HCT116 (cell line): ENCODE measurements at regions not wholly inside any gene's neighbourhood (a gene's known extent, or its start where the extent isn't known, plus 50 kb on each side); places are given as distances from the start of the nearest gene placed in this dataset.

ENCODE experiments used
- ATAC-seq: fragments of 200-7000 bp; cut with Tn5 transposase; 2 replicates; pipeline ENCODE4 v1.9.1; 2020; ENCODE audit warnings: mild to moderate bottlenecking, moderate library complexity
- BruUV-seq: library from RNA; stranded (reverse); fragments of 400-500 nt; replicated peaks from 2 replicates; lab custom pipeline; 2021; lab: Mats Ljungman, UMichigan
- CTCF ChIA-PET: fragments of 300-600 bp; sonication (Branson Sonifier 250); formaldehyde crosslinking; loops from one replicate; lab custom pipeline; 2021; ENCODE audit warnings: antibody characterized with exemption; lab: Charles Lee
- POLR2A ChIA-PET: fragments of 300-600, 350-600 bp; sonication (Branson Sonifier 250); formaldehyde crosslinking; loops from one replicate; lab custom pipeline; 2021; ENCODE audit warnings: antibody characterized with exemption; lab: Charles Lee
- RAD21 ChIA-PET, 2 experiments: fragments of 300-600 bp; sonication (Branson Sonifier 250); formaldehyde crosslinking; loops; one replicate each; lab custom pipeline; 2023; ENCODE audit warnings: low total read pairs in 2 of 2; ENCODE audit not compliant: uncharacterized antibody in 2 of 2, unreplicated experiment in 2 of 2, low non-redundant PET in 1 of 2; lab: Charles Lee
- DNase-seq: peaks from one replicate; pipeline ENCODE4 v3.0.0-alpha.2; 2010; ENCODE audit warnings: low read depth, low spot score
- H2AFZ ChIP-seq: fragments of 200-600 bp; shearing (Covaris generic), sonication (generic); 2 replicates; pipeline ENCODE4 v1.6.1; 2017; ENCODE audit warnings: low read depth, mixed run types, mixed read lengths, antibody characterized with exemption, low read length; ENCODE audit not compliant: poor library complexity, severe bottlenecking
- H3K27ac ChIP-seq: 2 replicates; pipeline ENCODE4 v1.5.1; 2012; ENCODE audit warnings: low read depth, low read length
- H3K27me3 ChIP-seq: fragments of 200-600 bp; sonication (generic); 2 replicates; pipeline ENCODE4 v1.6.1; 2016; ENCODE audit warnings: mixed run types, low read length, mixed read lengths; ENCODE audit not compliant: insufficient read depth
- H3K36me3 ChIP-seq, 2 experiments: fragments of 200-500 bp in 1 of 2; fragments of 200-600 bp in 1 of 2; sonication (Bioruptor generic) in 1 of 2; sonication (generic) in 1 of 2; 2 replicates each; pipeline versions ENCODE4 v1.5.1 to v1.6.1; 2014 to 2016; ENCODE audit warnings: low read length in 2 of 2, inconsistent platforms in 1 of 2, mixed read lengths in 1 of 2, mixed run types in 1 of 2; ENCODE audit not compliant: insufficient read depth in 2 of 2, control insufficient read depth in 1 of 2
- H3K4me1 ChIP-seq, 2 experiments: fragments of 200-600 bp in 1 of 2; sonication (generic) in 1 of 2; 2 replicates each; pipeline versions ENCODE4 v1.5.1 to v1.6.1; 2012 to 2017; ENCODE audit warnings: low read length in 2 of 2, inconsistent platforms in 1 of 2, mild to moderate bottlenecking in 1 of 2, mixed read lengths in 1 of 2, mixed run types in 1 of 2, moderate library complexity in 1 of 2; ENCODE audit not compliant: insufficient read depth in 2 of 2, control insufficient read depth in 1 of 2
- H3K4me2 ChIP-seq: fragments of 200-600 bp; sonication (generic); 2 replicates; pipeline ENCODE4 v1.6.1; 2017; ENCODE audit warnings: mixed run types, low read length, mixed read lengths
- H3K4me3 ChIP-seq, 2 experiments: fragments of 200-600 bp in 1 of 2; sonication (generic) in 1 of 2; replicated peaks in 1 of 2; 2 replicates each; pipeline ENCODE4 v1.5.1; 2011 to 2016; ENCODE audit warnings: low read length in 2 of 2, control low read depth in 1 of 2, low read depth in 1 of 2, mild to moderate bottlenecking in 1 of 2, mixed read lengths in 1 of 2, mixed run types in 1 of 2
- H3K79me2 ChIP-seq: fragments of 200-600 bp; sonication (generic); 2 replicates; pipeline ENCODE4 v1.6.1; 2017; ENCODE audit warnings: mild to moderate bottlenecking, mixed run types, low read length, moderate library complexity, mixed read lengths; ENCODE audit not compliant: insufficient read depth
- H3K9ac ChIP-seq: fragments of 200-600 bp; sonication (generic); 2 replicates; pipeline ENCODE4 v1.6.1; 2016; ENCODE audit warnings: low read length, mixed read lengths
- H3K9me2 ChIP-seq: fragments of 200-600 bp; sonication (generic), shearing (Covaris generic); 2 replicates; pipeline ENCODE4 v1.6.1; 2017; ENCODE audit warnings: mixed run types, mild to moderate bottlenecking, moderate library complexity; ENCODE audit not compliant: insufficient read depth
- H3K9me3 ChIP-seq, 2 experiments: fragments of 200-500 bp in 1 of 2; fragments of 200-600 bp in 1 of 2; sonication (Bioruptor generic) in 1 of 2; sonication (generic) in 1 of 2; 2 replicates each; pipeline ENCODE4 v1.6.1; 2014 to 2017; ENCODE audit warnings: low read length in 2 of 2, mixed read lengths in 2 of 2, inconsistent platforms in 1 of 2, low read depth in 1 of 2, mild to moderate bottlenecking in 1 of 2, mixed run types in 1 of 2, moderate library complexity in 1 of 2; ENCODE audit not compliant: control insufficient read depth in 1 of 2, insufficient read depth in 1 of 2
- H4K20me1 ChIP-seq: fragments of 200-600 bp; sonication (generic), shearing (Covaris generic); 2 replicates; pipeline ENCODE4 v1.6.1; 2017; ENCODE audit warnings: mixed run types, mild to moderate bottlenecking, moderate library complexity; ENCODE audit not compliant: insufficient read depth
- CEBPB ChIP-seq: IDR thresholded peaks from 2 replicates; pipeline ENCODE4 v1.6.1; 2012; ENCODE audit warnings: low read depth
- EGR1 ChIP-seq: IDR thresholded peaks from 2 replicates; pipeline ENCODE4 v1.6.1; 2012; ENCODE audit warnings: low read depth
- ELF1 ChIP-seq: IDR thresholded peaks from 2 replicates; pipeline ENCODE4 v1.6.1; 2012; ENCODE audit warnings: low read depth, borderline replicate concordance
- POLR2A ChIP-seq: IDR thresholded peaks from 2 replicates; pipeline ENCODE4 v1.7.0; 2011; ENCODE audit warnings: borderline replicate concordance; ENCODE audit not compliant: insufficient read depth, insufficient read length; ENCODE audit errors: extremely low read depth
- RAD21 ChIP-seq: IDR thresholded peaks from 2 replicates; pipeline ENCODE4 v1.6.1; 2012; ENCODE audit warnings: low read depth, mild to moderate bottlenecking
- SIN3A ChIP-seq: IDR thresholded peaks from 2 replicates; pipeline ENCODE4 v1.6.1; 2012; ENCODE audit warnings: low read depth
- SP1 ChIP-seq: IDR thresholded peaks from 2 replicates; pipeline ENCODE4 v1.6.1; 2012; ENCODE audit warnings: low read depth
- TCF7L2 ChIP-seq: IDR thresholded peaks from 2 replicates; pipeline ENCODE4 v1.7.0; 2011; ENCODE audit warnings: borderline replicate concordance, inconsistent platforms; ENCODE audit not compliant: insufficient read depth, insufficient read length; ENCODE audit errors: extremely low read depth
- ZFX ChIP-seq: fragments of 450-650 bp; IDR thresholded peaks from 2 replicates; pipeline ENCODE4 v1.6.1; 2017
- ZNF274 ChIP-seq: fragments of 200-500 bp; sonication (Bioruptor generic); IDR thresholded peaks from 2 replicates; pipeline ENCODE4 v1.6.1; 2014; ENCODE audit warnings: mild to moderate bottlenecking, low read depth, low read length, inconsistent platforms
- intact Hi-C: fragments of 100-400 bp; cut with micrococcal nuclease; formaldehyde crosslinking; loops from 2 replicates; pipeline ENCODE4 v1.10.0; 2022
- TF ChIP-seq, protein P1 (sequence below): IDR thresholded peaks from 2 replicates; pipeline ENCODE4 v1.6.1; 2012; ENCODE audit warnings: low read depth
- TF ChIP-seq, protein P2 (sequence below): IDR thresholded peaks from 2 replicates; pipeline ENCODE4 v1.6.1; 2012

DNA sequence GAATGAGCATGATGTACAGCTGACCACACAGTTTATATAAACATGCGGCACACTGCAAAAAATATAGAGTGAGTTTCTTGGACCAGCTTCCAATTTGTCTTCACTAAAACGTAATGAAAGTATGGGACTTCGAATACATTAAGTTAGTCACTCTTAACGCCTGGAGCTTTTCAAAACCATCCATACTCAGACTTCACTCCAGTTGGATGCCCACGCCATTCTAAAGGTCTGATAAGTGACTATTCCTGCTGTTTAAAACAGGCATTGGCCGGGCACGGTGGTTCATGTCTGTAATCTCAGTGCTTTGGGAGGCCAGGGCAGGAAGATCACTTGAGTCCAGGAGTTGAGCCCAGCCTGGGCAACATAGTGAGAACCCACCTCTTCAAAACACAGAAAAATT lies 84.6 kb downstream of the MYL12B start:
- Histone ChIP-seq H3K27ac (no peak overlapping the region), H3K4me3 (no peak overlapping the region), H3K79me2 (no peaks in the 10 kb centered on the region), H2AFZ (no peak overlapping the region), H4K20me1 (no peaks in the 10 kb centered on the region), H3K9me2 (no peaks in the 10 kb centered on the region), H3K4me1 (peaks cover 13 to 16% of the 10 kb centered on the region in 2 experiments), H3K9ac (no peak overlapping the region), H3K36me3 (no peaks in the 10 kb centered on the region)
- ChIA-PET CTCF (no interaction called here), RAD21 (no interaction called here), POLR2A (no interaction called here)
- ATAC-seq, result no peak
- BruUV-seq, result no TSS peak
- TF ChIP-seq POLR2A, result no peak
- no peak for TF ChIP-seq RAD21
- TF ChIP-seq, protein P1, sequence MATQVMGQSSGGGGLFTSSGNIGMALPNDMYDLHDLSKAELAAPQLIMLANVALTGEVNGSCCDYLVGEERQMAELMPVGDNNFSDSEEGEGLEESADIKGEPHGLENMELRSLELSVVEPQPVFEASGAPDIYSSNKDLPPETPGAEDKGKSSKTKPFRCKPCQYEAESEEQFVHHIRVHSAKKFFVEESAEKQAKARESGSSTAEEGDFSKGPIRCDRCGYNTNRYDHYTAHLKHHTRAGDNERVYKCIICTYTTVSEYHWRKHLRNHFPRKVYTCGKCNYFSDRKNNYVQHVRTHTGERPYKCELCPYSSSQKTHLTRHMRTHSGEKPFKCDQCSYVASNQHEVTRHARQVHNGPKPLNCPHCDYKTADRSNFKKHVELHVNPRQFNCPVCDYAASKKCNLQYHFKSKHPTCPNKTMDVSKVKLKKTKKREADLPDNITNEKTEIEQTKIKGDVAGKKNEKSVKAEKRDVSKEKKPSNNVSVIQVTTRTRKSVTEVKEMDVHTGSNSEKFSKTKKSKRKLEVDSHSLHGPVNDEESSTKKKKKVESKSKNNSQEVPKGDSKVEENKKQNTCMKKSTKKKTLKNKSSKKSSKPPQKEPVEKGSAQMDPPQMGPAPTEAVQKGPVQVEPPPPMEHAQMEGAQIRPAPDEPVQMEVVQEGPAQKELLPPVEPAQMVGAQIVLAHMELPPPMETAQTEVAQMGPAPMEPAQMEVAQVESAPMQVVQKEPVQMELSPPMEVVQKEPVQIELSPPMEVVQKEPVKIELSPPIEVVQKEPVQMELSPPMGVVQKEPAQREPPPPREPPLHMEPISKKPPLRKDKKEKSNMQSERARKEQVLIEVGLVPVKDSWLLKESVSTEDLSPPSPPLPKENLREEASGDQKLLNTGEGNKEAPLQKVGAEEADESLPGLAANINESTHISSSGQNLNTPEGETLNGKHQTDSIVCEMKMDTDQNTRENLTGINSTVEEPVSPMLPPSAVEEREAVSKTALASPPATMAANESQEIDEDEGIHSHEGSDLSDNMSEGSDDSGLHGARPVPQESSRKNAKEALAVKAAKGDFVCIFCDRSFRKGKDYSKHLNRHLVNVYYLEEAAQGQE, result no peak
- no peak for TF ChIP-seq SIN3A
- TF ChIP-seq EGR1, result no peak
- TF ChIP-seq SP1, result no peak
- TF ChIP-seq ZNF274, result no peak
- TF ChIP-seq CEBPB, result no peak
- no peak for TF ChIP-seq TCF7L2
- no peak for TF ChIP-seq ELF1
- TF ChIP-seq, protein P2, sequence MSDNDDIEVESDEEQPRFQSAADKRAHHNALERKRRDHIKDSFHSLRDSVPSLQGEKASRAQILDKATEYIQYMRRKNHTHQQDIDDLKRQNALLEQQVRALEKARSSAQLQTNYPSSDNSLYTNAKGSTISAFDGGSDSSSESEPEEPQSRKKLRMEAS, result no peak
- TF ChIP-seq ZFX, result no peak
- TF ChIP-seq, all 23 proteins: peak for 0
- Histone ChIP-seq H3K4me2 (no peak overlapping the region), H3K27me3 (no peaks in the 10 kb centered on the region), H3K9me3 (no peaks in the 10 kb centered on the region)
- intact Hi-C loops, result no loop called here
- DNase-seq, result no peak
